Upper lobe of left lung (tissue), 6 donors: ENCODE measurements at regions not wholly inside any gene's neighbourhood (a gene's known extent, or its start where the extent isn't known, plus 50 kb on each side); places are given as distances from the start of the nearest gene placed in this dataset.
"Not testable (repeated sequence)": the region's sequence is repeated elsewhere in the genome, so short reads cannot be mapped to it uniquely, and the experiment has no call there.

Experiments
- ATAC-seq, 2 donors: fragments of 200-7000 bp; cut with Tn5 transposase; one replicate each; pipeline ENCODE4 v1.9.1; 2022; ENCODE audit warnings: mild to moderate bottlenecking in 2 of 2, moderate library complexity in 2 of 2; ENCODE audit not compliant: low FRiP score in 2 of 2
- DNase-seq, 2 donors: peaks; one replicate each; pipeline ENCODE4 v3.0.0-alpha.2; 2019 to 2020
- H3K27ac ChIP-seq, 4 donors: fragments of 200-600 bp; sonication (generic); one replicate each; pipeline ENCODE4 v1.5.1; 2016 to 2019
- H3K27me3 ChIP-seq, 4 donors: fragments of 200-600 bp; sonication (generic); one replicate each; pipeline ENCODE4 v1.5.1; 2017 to 2019
- H3K36me3 ChIP-seq, 4 donors: fragments of 200-600 bp; sonication (generic); one replicate each; pipeline ENCODE4 v1.5.1; 2016 to 2019
- H3K4me1 ChIP-seq, 4 donors: fragments of 200-600 bp; sonication (generic); one replicate each; pipeline ENCODE4 v1.5.1; 2018 to 2019
- H3K4me3 ChIP-seq, 4 donors: fragments of 200-600 bp; sonication (generic); one replicate each; pipeline ENCODE4 v1.5.1; 2017 to 2019; ENCODE audit warnings: mild to moderate bottlenecking in 2 of 4, moderate library complexity in 1 of 4
- H3K9me3 ChIP-seq, 4 donors: fragments of 200-600 bp; sonication (generic); one replicate each; pipeline ENCODE4 v1.5.1; 2018 to 2019
- WGBS, 2 donors: methylation state at CpG; one replicate each; pipeline ENCODE4 v1.1.5; 2017 to 2018; 5-methylcytosine and 5-hydroxymethylcytosine counted together
- donor health status: DM: no; HTN: no; CAD: no; lungs with moderate emphysema.
- donor health status: DM: no; HTN: yes; CAD: no; lungs with severe emphysema.

DNA sequence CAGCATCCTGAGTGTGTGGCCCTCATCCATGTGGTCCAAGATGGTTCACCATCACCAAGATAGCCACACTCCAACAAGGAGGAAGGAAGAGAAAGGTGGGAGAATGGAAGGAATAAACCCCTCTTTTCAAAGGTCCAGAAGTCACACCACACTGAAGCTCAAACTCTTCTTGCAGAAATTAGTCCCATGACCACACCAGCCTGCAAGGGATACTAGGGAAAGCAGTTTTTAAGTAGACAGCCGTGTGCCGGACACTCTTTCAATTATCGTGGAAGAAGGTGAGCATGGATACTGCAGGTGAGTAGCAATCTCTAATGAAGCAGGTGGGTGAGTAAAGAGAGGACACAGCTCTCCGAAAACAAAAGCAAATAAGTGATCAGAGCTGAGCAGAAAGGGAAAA is 191.7 kb upstream of the IRF2BP2 start:
- 78 to 89% methylated on average over 4 of the region's 4 CpGs for WGBS, 2 donors
- ATAC-seq, H3K36me3 ChIP-seq, H3K27me3 ChIP-seq, DNase-seq, H3K9me3 ChIP-seq, H3K4me1 ChIP-seq, H3K27ac ChIP-seq, H3K4me3 ChIP-seq: not testable (repeated sequence)

DNA sequence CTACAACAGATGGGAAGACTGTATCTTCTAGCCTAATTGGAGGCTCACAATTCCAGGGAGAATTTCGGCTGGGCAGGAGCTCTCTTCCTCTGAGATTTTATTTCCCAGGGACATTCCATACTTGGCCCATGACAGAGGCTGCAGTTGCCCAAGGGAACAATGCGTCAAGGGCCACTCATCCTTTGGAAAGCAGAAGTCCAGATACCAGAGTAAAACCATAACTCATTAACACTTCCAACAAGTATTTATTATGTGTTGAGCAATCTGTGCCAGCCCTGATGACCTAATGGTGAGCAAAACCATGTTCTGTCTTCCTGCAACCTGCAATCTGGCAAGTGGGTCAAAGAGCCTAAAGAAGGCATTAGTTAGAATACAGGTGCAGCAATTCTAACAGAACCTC is 191.2 kb upstream of the IRF2BP2 start:
- ATAC-seq = peak; percentile 78 to 81
- no CpG with 5 or more reads among the region's 2 CpGs for WGBS, 2 donors
- H3K4me1 ChIP-seq, H3K36me3 ChIP-seq, H3K9me3 ChIP-seq, H3K4me3 ChIP-seq, DNase-seq, H3K27ac ChIP-seq, H3K27me3 ChIP-seq: not testable (repeated sequence)

DNA sequence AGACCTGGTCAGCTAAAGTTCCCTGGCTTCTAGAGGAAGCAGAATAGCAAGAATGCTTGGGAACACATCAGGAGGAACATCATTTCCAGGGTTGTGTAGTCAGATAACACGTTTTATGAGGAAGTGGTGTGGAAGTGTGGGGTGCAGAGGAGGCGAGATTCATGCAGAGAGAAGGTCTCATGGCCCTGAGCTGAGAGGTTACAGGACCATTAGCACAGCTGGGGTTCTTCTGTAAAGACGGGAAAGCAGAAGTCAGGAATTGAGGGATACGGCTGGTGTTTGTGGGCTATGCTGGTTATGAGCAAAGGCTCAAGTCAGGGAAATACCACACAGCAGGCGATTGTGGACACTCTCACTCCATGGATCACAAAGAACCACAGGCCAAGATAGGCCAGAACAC is 190.6 kb upstream of the IRF2BP2 start:
- ATAC-seq = peak; percentile 12 to 47

DNA sequence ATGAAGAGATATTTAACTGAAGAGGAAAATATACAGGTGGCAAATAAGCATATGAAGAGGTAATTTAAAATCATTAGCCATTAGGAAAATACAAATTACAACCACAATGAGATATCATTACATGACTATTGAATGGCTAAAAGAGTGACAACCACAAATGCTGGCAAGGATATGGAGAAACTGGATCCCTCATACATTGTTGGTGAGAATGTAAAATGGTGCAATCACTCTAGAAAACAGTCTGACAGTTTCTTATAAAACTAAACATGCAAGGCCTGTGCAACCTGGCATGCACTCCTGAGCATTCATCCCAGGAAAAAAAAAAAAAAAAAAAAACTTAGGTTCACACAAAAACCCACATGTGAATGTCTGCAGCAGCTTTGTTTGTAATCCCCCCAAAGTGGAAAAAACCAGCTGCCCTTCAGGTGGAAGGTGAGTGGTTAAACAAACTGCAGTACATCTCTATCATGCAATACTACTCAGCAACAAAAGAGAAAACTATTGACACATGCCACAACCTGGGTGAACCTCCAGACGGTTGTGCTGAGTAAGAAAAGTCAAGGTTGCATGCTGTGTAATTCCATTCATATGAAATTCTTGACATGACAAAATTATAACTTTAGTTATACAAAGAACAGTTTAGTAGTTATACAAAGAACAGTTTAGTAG is 189.2 kb upstream of the IRF2BP2 start:
- H3K27ac ChIP-seq, H3K36me3 ChIP-seq, H3K4me1 ChIP-seq, ATAC-seq, H3K9me3 ChIP-seq, H3K27me3 ChIP-seq, H3K4me3 ChIP-seq, DNase-seq: not testable (repeated sequence)
- 44 to 60% methylated on average over 1 of the region's 1 CpG for WGBS, 2 donors

More for the DNA sequence above, 190.6 kb upstream of the IRF2BP2 start:
- H3K36me3 ChIP-seq, H3K4me3 ChIP-seq, H3K9me3 ChIP-seq, DNase-seq, H3K4me1 ChIP-seq, H3K27me3 ChIP-seq, H3K27ac ChIP-seq: not testable (repeated sequence)
- 77 to 83% methylated on average over 4 of the region's 5 CpGs for WGBS, 2 donors

DNA sequence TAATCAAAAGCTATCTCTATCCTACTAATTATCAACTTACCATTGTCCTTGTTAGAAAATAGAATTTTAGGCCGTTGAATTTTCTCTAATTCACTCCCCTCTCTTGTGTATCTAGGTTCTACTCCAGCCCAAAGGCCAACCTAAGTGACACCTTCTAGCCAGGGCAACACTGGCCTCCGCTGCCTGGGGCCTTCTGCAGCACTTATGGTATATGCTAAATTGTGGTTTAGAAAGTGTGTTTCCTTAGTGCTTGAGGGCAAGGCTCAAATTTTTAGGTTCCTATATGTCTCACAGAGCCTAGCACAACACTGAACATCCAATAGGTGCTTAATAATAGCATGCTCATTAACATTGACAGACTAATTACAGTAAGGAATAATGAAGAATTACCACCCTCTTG is 187.2 kb upstream of the IRF2BP2 start:
- H3K4me3 ChIP-seq, ATAC-seq: not testable (repeated sequence)
- WGBS, 2 donors = no CpG with 5 or more reads among the region's 2 CpGs

DNA sequence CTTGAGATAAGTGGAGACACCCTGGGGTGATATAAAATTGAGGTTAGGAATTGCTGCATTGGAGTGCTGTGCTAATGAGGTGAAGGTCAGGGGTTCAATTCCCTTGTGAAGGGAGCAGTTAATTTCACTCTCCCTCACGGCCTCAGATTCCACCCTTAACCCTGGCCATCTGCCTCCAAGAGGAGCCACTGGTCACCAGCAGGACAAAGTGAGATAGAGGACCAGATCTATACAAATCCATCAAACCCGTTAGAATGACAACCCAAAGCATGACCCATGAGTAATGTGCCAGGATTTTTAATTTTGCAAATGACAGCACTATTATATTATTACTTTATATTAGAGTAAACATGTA is 186.4 kb upstream of the IRF2BP2 start:
- WGBS, 2 donors = 68 to 89% methylated on average over 2 of the region's 2 CpGs
- H3K27me3 ChIP-seq, ATAC-seq, H3K36me3 ChIP-seq, DNase-seq, H3K4me3 ChIP-seq, H3K4me1 ChIP-seq, H3K9me3 ChIP-seq, H3K27ac ChIP-seq: not testable (repeated sequence)

More for the DNA sequence above, 187.2 kb upstream of the IRF2BP2 start:
- not testable (repeated sequence) for H3K36me3 ChIP-seq, H3K9me3 ChIP-seq, H3K4me1 ChIP-seq, H3K27me3 ChIP-seq, DNase-seq, H3K27ac ChIP-seq

DNA sequence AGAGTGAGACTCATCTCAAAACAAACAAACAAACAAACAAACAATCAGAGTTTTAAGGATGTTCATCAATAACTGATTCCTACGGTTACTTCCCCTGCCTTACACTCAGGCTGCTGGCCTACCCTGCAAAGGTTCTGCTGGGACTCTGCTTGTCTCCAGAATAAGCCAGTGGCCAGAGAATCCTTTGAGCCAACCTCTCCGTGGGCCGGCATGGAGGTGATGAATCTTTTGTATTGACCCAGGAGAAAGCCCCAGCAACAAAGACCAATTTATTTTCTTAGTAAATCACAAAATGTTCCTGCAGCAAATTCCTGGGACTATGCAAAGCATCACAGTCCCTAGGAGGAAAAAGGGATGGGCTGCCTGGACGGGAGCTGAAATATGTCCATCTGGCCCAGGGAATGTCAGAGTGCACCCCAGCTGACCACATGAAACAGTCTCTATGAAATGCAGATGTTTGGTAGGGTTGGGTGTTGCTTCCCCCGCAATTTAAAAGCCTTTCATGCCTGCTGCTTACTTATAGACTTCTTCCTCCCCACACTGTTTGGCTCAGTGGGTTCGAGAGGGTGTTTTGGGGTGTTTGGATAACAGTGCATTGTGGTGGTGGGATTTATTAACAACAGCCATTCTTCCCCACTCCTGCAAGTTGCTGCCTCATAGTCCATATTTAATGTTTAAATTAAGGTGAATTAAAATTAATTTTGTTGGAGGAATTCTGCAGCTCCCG is 185.9 kb upstream of the IRF2BP2 start:
- not testable (repeated sequence) for H3K4me1 ChIP-seq, H3K27me3 ChIP-seq, H3K9me3 ChIP-seq, H3K4me3 ChIP-seq, H3K36me3 ChIP-seq, H3K27ac ChIP-seq, DNase-seq
- 85 to 97% methylated on average over 6 of the region's 7 CpGs for WGBS, 2 donors
- peak in 1 of 2 donors; percentile 83 for ATAC-seq

DNA sequence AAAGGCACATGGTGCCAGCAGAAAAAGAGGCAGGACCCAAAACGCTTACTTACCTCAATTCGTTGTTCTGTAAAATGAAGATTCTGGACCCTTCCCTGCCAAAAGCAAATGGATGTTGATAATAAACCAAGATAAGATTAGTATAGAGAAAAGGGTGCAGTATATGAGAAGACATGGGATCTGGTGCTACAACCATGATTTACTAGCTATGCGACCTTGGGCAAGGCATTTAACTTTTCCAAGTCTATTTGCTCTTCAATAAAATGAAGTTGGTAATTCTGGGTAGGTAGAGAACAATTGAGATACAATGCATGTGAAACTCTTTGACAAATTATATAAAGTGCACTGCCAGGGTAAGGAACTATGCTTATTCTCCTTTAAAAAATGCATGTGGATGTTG is 185.0 kb upstream of the IRF2BP2 start:
- 97 to 100% methylated on average over 1 of the region's 3 CpGs for WGBS, 2 donors
- peak in 1 of 2 donors; percentile 52 for DNase-seq
- not testable (repeated sequence) for ATAC-seq, H3K4me3 ChIP-seq, H3K27ac ChIP-seq, H3K4me1 ChIP-seq, H3K9me3 ChIP-seq, H3K36me3 ChIP-seq, H3K27me3 ChIP-seq

DNA sequence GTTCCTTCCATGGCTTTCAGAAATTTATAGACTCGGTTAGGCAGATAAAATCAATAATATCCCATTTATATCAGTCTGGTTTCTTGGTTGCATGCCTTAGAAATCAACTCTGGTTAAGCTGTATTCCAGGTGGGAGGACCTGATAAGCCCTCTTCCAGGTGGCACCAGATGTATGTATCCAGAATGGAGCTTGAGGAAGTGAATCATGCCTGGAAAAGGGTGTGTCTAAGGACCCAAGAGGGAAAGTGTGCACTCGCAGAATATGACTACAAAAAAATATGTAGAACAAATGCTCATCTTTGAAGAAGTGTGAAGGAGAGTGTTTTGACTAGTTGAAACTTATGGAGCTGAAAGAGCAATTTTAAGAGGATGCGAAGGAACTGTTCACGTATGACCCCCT is 184.5 kb upstream of the IRF2BP2 start:
- H3K9me3 ChIP-seq, H3K27me3 ChIP-seq, H3K36me3 ChIP-seq, H3K4me1 ChIP-seq, DNase-seq, ATAC-seq, H3K4me3 ChIP-seq, H3K27ac ChIP-seq: not testable (repeated sequence)
- WGBS, 2 donors = 67 to 78% methylated on average over 1 to 2 of the region's 4 CpGs

DNA sequence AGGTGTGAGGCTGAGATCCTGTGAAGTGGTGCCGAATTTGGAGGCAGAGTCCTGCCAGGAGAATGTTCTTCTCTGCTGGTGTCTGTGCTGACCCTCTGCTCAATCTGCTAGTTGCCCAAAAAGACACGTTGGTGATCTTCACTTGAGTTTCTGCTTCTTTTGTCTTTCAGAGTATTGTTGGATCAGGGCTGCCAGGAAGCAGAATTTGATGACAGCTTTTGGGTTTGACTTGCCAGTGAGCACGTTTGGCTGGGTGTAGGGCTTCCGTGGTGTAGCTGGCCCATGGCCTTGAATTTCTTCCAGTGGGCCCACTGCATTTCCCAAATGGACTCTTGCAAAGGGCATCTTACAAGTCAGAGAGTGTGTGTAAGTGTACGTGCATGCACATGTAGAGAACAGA is 183.9 kb upstream of the IRF2BP2 start:
- WGBS, 2 donors = 75% methylated on average over 2 of the region's 5 CpGs; no CpG with 5 or more reads in 1 of the 2 donors
- not testable (repeated sequence) for ATAC-seq, H3K4me1 ChIP-seq, DNase-seq, H3K27ac ChIP-seq, H3K9me3 ChIP-seq, H3K27me3 ChIP-seq, H3K4me3 ChIP-seq, H3K36me3 ChIP-seq

DNA sequence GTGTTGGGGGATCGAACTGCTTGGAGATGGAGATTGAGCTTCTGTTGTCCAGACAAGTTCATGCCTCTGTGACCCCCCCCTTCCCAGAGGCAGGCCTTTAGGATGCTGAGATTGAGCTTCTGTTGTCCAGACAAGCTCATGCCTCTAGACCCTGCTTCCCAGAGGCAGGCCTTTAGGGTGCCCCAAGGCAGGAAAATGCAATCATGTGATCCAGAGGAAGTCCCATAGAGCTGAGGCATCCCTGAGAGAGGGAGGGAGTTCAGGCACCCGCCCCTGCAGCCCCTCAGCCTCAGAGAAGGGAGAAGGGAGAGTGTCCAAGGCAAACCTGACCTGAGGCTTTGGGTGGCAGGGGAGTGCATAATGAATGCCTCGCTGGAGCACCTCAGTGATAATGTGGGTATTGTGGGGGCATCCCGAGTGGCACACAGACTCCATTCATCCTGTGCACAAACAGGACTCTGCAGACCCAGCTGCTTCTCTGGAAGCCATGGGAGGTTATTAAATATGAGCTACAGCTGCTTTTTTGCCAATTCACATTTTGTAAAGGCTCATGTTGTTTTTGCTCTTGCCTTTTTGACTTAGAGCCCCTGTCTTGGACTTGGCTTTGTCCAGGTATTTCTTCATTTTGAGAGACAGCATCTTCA is 182.4 kb upstream of the IRF2BP2 start:
- H3K9me3 ChIP-seq, H3K27me3 ChIP-seq, H3K4me1 ChIP-seq, H3K36me3 ChIP-seq, H3K4me3 ChIP-seq, DNase-seq, H3K27ac ChIP-seq: not testable (repeated sequence)
- ATAC-seq = peak in 1 of 2 donors; percentile 44
- 89 to 91% methylated on average over 1 to 4 of the region's 4 CpGs for WGBS, 2 donors

DNA sequence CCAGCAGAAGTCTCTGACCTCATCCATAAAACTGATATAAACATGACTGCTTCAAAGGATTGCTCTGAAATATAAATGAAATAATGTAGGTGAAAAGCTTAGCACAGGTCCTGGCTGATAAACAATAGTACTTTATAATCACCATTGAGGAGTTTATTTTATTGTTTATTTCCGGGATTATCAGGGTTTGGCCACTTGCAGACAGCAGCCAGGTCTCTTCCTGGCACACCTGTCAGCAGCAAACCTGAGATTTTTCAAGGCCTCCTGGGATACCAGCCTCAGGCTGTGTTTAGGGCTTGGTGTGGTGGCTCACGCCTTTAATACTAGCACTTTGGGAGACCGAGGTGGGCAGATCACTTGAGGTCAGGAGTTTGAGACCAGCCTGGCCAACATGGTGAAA is 181.6 kb upstream of the IRF2BP2 start:
- not testable (repeated sequence) for H3K4me3 ChIP-seq, H3K4me1 ChIP-seq, H3K9me3 ChIP-seq, H3K27ac ChIP-seq, ATAC-seq, H3K36me3 ChIP-seq, H3K27me3 ChIP-seq, DNase-seq
- WGBS, 2 donors = 75 to 83% methylated on average over 1 of the region's 3 CpGs

DNA sequence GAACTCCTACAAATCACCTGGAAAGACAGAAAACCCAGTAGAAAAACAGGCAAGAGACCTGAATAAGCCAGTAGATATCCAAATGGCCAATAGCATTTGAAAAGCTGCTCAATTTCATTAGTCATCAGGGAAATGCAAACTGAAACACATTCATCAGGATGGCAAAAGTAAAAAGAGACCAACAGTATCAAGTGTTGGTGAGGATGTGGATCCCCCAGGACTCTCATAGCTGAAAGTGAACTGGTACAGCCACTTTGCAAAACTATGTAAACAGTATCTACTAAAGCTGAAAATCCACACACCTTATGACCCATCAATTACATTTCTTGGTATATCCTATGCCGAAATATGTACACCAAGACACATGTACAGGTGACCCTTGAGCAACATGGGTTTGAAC is 180.4 kb upstream of the IRF2BP2 start:
- H3K27me3 ChIP-seq, DNase-seq, H3K4me1 ChIP-seq, H3K27ac ChIP-seq, ATAC-seq, H3K36me3 ChIP-seq, H3K9me3 ChIP-seq, H3K4me3 ChIP-seq: not testable (repeated sequence)
- no CpG with 5 or more reads among the region's 1 CpG for WGBS, 2 donors
